Nephron (organoid): ENCODE measurements at regions not wholly inside any gene's neighbourhood (a gene's known extent, or its start where the extent isn't known, plus 50 kb on each side); places are given as distances from the start of the nearest gene placed in this dataset.
"Not testable (repeated sequence)": the region's sequence is repeated elsewhere in the genome, so short reads cannot be mapped to it uniquely, and the experiment has no call there.

Source experiments
- H3K27ac Mint-ChIP-seq, 3 experiments: 2 replicates each; pipeline ENCODE4 v1.8.0; 2020; ENCODE audit warnings: mixed read lengths in 3 of 3, mild to moderate bottlenecking in 2 of 3, moderate library complexity in 1 of 3
- H3K27me3 Mint-ChIP-seq: 2 replicates; pipeline ENCODE4 v1.8.0; 2021; ENCODE audit warnings: low read depth, mild to moderate bottlenecking, moderate library complexity, mixed read lengths
- H3K36me3 Mint-ChIP-seq: 2 replicates; pipeline ENCODE4 v1.8.0; 2020; ENCODE audit warnings: low read depth, mixed read lengths
- H3K4me1 Mint-ChIP-seq: 2 replicates; pipeline ENCODE4 v1.8.0; 2020; ENCODE audit warnings: mixed read lengths
- H3K4me3 Mint-ChIP-seq, 3 experiments: 2 replicates each; pipeline ENCODE4 v1.8.0; 2020; ENCODE audit warnings: mild to moderate bottlenecking in 3 of 3, mixed read lengths in 3 of 3, moderate library complexity in 2 of 3
- H3K9me3 Mint-ChIP-seq: 2 replicates; pipeline ENCODE4 v1.8.0; 2020; ENCODE audit warnings: mixed read lengths
- TF ChIP-seq, protein P1 (sequence below), 3 experiments: fragments of 200-600 bp; sonication (generic); IDR thresholded peaks; one replicate each; pipeline ENCODE4 v1.5.0; 2021; ENCODE audit warnings: antibody characterized with exemption in 3 of 3; ENCODE audit not compliant: unreplicated experiment in 3 of 3

GRCh38 chr18:47708206-47708605, 222.3 kb downstream of the SMAD2 start:
- Mint-ChIP-seq H3K27ac (no peak overlapping the region), H3K27me3 (peaks cover 30% of the 10 kb centered on the region), H3K4me3 (no peak overlapping the region), H3K9me3 (no peaks in the 10 kb centered on the region), H3K36me3 (no peaks in the 10 kb centered on the region), H3K4me1 (no peaks in the 10 kb centered on the region)
- TF ChIP-seq, protein P1, sequence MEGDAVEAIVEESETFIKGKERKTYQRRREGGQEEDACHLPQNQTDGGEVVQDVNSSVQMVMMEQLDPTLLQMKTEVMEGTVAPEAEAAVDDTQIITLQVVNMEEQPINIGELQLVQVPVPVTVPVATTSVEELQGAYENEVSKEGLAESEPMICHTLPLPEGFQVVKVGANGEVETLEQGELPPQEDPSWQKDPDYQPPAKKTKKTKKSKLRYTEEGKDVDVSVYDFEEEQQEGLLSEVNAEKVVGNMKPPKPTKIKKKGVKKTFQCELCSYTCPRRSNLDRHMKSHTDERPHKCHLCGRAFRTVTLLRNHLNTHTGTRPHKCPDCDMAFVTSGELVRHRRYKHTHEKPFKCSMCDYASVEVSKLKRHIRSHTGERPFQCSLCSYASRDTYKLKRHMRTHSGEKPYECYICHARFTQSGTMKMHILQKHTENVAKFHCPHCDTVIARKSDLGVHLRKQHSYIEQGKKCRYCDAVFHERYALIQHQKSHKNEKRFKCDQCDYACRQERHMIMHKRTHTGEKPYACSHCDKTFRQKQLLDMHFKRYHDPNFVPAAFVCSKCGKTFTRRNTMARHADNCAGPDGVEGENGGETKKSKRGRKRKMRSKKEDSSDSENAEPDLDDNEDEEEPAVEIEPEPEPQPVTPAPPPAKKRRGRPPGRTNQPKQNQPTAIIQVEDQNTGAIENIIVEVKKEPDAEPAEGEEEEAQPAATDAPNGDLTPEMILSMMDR (IDR thresholded peaks at IDR 0.05; ENCODE audit: unreplicated experiment in 3 of 3), result no peak

- Mint-ChIP-seq H3K9me3 (no peaks in the 10 kb centered on the region), H3K36me3 (no peaks in the 10 kb centered on the region), H3K27me3 (peaks cover 26% of the 10 kb centered on the region), H3K4me1 (no peaks in the 10 kb centered on the region), H3K4me3 (no peak overlapping the region), H3K27ac (no peak overlapping the region)
- TF ChIP-seq, protein P1 (IDR thresholded peaks at IDR 0.05; ENCODE audit: unreplicated experiment in 3 of 3), result no peak
Measured at GRCh38 chr18:47701134-47701533, 229.3 kb downstream of the SMAD2 start.

DNA sequence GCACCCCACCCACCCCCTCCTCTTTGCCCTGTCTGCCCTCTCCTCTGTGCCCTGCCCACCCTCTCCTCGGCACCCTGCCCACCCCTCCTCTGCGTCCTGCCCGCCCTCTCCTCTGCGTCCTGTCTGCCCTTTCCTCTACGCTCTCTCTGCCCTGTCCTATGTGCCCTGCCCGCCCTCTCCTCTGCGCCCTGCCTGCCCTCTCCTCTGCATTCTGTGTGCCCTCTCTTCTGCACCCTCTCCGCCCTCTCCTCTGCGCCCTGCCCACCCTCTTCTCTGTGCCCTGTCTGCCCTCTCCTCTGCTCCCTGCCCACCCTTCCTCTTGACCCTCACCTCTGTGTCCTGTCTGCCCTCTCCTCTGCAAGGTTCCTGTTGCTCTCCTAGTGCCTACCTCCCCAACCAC, 233.6 kb downstream of the SMAD2 start:
- H3K9me3 Mint-ChIP-seq, result no peaks in the 10 kb centered on the region
- no peaks in the 10 kb centered on the region for H3K36me3 Mint-ChIP-seq
- no peak overlapping the region for H3K4me3 Mint-ChIP-seq
- H3K27me3 Mint-ChIP-seq, result peaks cover 30% of the 10 kb centered on the region
- H3K4me1 Mint-ChIP-seq, result no peaks in the 10 kb centered on the region
- no peak overlapping the region for H3K27ac Mint-ChIP-seq
- TF ChIP-seq, protein P1 (IDR thresholded peaks at IDR 0.05; ENCODE audit: unreplicated experiment in 3 of 3), result no peak

- H3K4me3 Mint-ChIP-seq, result no peak overlapping the region
Measured at GRCh38 chr18:47691611-47692010, 238.8 kb downstream of the SMAD2 start.

DNA sequence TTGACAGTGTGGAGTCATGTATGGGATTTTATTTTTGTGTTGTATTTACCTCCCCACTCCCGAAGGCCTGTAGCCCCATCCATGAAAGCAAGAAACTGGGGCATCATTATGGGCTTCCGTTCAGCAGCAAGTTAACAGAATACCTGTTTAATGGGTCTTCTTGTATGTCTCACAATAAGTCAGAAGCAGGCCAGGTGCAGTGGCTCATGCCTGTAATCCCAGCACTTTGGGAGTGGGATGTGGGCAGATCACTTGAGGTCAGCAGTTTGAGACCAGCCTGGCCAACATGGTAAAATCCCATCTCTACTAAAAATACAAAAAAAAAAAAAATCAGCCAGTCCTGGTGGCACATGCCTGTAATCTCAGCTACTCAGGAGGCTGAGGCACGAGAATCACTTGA, 239.7 kb downstream of the SMAD2 start:
- peaks cover 22% of the 10 kb centered on the region for H3K27me3 Mint-ChIP-seq
- H3K36me3 Mint-ChIP-seq, H3K4me3 Mint-ChIP-seq, H3K27ac Mint-ChIP-seq, H3K4me1 Mint-ChIP-seq, H3K9me3 Mint-ChIP-seq: not testable (repeated sequence)

More at GRCh38 chr18:47691611-47692010, 238.8 kb downstream of the SMAD2 start:
- H3K36me3 Mint-ChIP-seq, result no peaks in the 10 kb centered on the region
- peaks cover 24% of the 10 kb centered on the region for H3K27me3 Mint-ChIP-seq
- no peaks in the 10 kb centered on the region for H3K4me1 Mint-ChIP-seq
- H3K9me3 Mint-ChIP-seq, result no peaks in the 10 kb centered on the region
- no peak overlapping the region for H3K27ac Mint-ChIP-seq
- TF ChIP-seq, protein P1 (IDR thresholded peaks at IDR 0.05; ENCODE audit: unreplicated experiment in 3 of 3), result no peak

- TF ChIP-seq, protein P1 (IDR thresholded peaks at IDR 0.05; ENCODE audit: unreplicated experiment in 3 of 3), result no peak
- Mint-ChIP-seq H3K4me1 (no peaks in the 10 kb centered on the region), H3K27me3 (peaks cover 22% of the 10 kb centered on the region), H3K27ac (no peak overlapping the region), H3K4me3 (no peak overlapping the region), H3K36me3 (no peaks in the 10 kb centered on the region), H3K9me3 (no peaks in the 10 kb centered on the region)
Measured at GRCh38 chr18:47689371-47689770, 241.1 kb downstream of the SMAD2 start.
